ENCODE measurements at regions not wholly inside any gene's neighbourhood (a gene's known extent, or its start where the extent isn't known, plus 50 kb on each side); places are given as distances from the start of the nearest gene placed in this dataset.

- H3K27ac ChIP-seq (ENCODE audit: low read length) = no peak overlapping the region
- CTCF ChIA-PET = no interaction called here
- in situ Hi-C loops (cut with HindIII; ENCODE audit: low pct_unique_long_range_greater_than_20kb, low sequenced_read_pairs) = no loop called here
Observed at GRCh38 chr2:146579147-146579930, 1265.5 kb upstream of the ACVR2A start.

More at GRCh38 chr2:146579147-146579930, 1265.5 kb upstream of the ACVR2A start:
- TF ChIP-seq CTCF (IDR thresholded peaks at IDR 0.05) (no peak), TCF7L2 (IDR thresholded peaks at IDR 0.05; ENCODE audit: low read depth, low read length) (no peak), SIN3A (IDR thresholded peaks at IDR 0.05; ENCODE audit: borderline replicate concordance, insufficient read depth, low read depth, low read length) (no peak), POLR2AphosphoS5 (IDR thresholded peaks at IDR 0.05; ENCODE audit: low read depth, low read length) (no peak), REST (IDR thresholded peaks at IDR 0.05; ENCODE audit: insufficient read depth in 1 of 2, low read depth in 2 of 2, low read length in 1 of 2) (no peak)
- no peaks in the 10 kb centered on the region for H3K36me3 ChIP-seq (ENCODE audit: control insufficient read depth, insufficient read depth, low read length)
- no peaks in the 10 kb centered on the region for H3K9me3 ChIP-seq (ENCODE audit: control insufficient read depth, insufficient read depth, low read depth, low read length)
- no TSS peak for BruUV-seq (replicated peaks)
- no peaks in the 10 kb centered on the region for H3K27me3 ChIP-seq (ENCODE audit: control insufficient read depth, insufficient read depth, low read length)
- intact Hi-C loops (cut with micrococcal nuclease; ENCODE audit: unreplicated experiment) = no loop called here
- H3K4me3 ChIP-seq (ENCODE audit: low read depth in 2 of 2, low read length in 2 of 2) = no peak overlapping the region
- ATAC-seq = no peak
- POLR2A ChIA-PET = no interaction called here
- H3K4me1 ChIP-seq (ENCODE audit: control insufficient read depth, insufficient read depth, low read length) = no peaks in the 10 kb centered on the region; the same call in 1 of the 2 replicates
- no peak for DNase-seq (ENCODE audit: low read depth, low spot score)
